Adrenal gland (tissue), 9 donors: ENCODE measurements at regions not wholly inside any gene's neighbourhood (a gene's known extent, or its start where the extent isn't known, plus 50 kb on each side); places are given as distances from the start of the nearest gene placed in this dataset.
"Not testable (repeated sequence)": the region's sequence is repeated elsewhere in the genome, so short reads cannot be mapped to it uniquely, and the experiment has no call there.

Experiments
- DNase-seq, 7 donors: peaks; one replicate each; pipeline ENCODE4 v3.0.0-alpha.2; 2019 to 2020
- H3K27ac ChIP-seq, 5 donors: fragments of 200-600 bp; sonication (generic) in 4 of 5; 1 replicate in 3 of 5; 2 replicates in 2 of 5; pipeline versions ENCODE4 v1.5.1 to v1.8.0; 2016 to 2020; ENCODE audit warnings: mild to moderate bottlenecking in 1 of 5
- H3K27me3 ChIP-seq: fragments of 200-600 bp; 2 replicates; pipeline ENCODE4 v1.8.0; 2021
- H3K36me3 ChIP-seq, 2 donors: fragments of 200-600 bp; replicated peaks in 1 of 2; 1 replicate in 1 of 2; 2 replicates in 1 of 2; pipeline versions ENCODE4 v1.5.1 to v1.8.0; 2018 to 2022
- H3K4me1 ChIP-seq, 2 donors: fragments of 200-600 bp; replicated peaks in 1 of 2; 1 replicate in 1 of 2; 2 replicates in 1 of 2; pipeline versions ENCODE4 v1.5.1 to v1.8.0; 2018 to 2021
- H3K4me3 ChIP-seq, 4 donors: fragments of 200-600 bp; sonication (generic) in 3 of 4; one replicate each; pipeline ENCODE4 v1.5.1; 2016 to 2018
- H3K9me3 ChIP-seq, 3 donors: fragments of 200-600 bp; sonication (generic) in 1 of 3; replicated peaks in 1 of 3; 1 replicate in 2 of 3; 2 replicates in 1 of 3; pipeline versions ENCODE4 v1.5.1 to v1.8.0; 2016 to 2021
- CTCF ChIP-seq, 6 experiments: fragments of 450-650 bp in 4 of 6; fragments of 200-600 bp in 2 of 6; sonication (generic) in 1 of 6; IDR thresholded peaks; 1 replicate in 5 of 6; 2 replicates in 1 of 6; pipeline versions ENCODE4 v1.5.1 to v1.8.0; 2016 to 2021; ENCODE audit warnings: antibody characterized with exemption in 6 of 6, mild to moderate bottlenecking in 2 of 6, moderate library complexity in 1 of 6
- POLR2A ChIP-seq, 2 donors: fragments of 450-650 bp; IDR thresholded peaks; one replicate each; pipeline ENCODE4 v1.6.1; 2017; ENCODE audit warnings: antibody characterized with exemption in 2 of 2, mild to moderate bottlenecking in 2 of 2, moderate library complexity in 1 of 2
- WGBS, 4 donors: extraction: QIAGEN DNeasy Blood & Tissue Kit in 2 of 4; methylation state at CpG; one replicate each; pipeline versions ENCODE4 v1.1.5 to v1.1.7; 2013 to 2017; 5-methylcytosine and 5-hydroxymethylcytosine counted together
- intact Hi-C, 2 donors: fragments of 100-400 bp; cut with DNase I; formaldehyde crosslinking; loops; one replicate each; pipeline versions ENCODE4 v1.14.1 to v1.15.0; 2022 to 2023
- donor health status: healthy with polysubstance abuse.
- donor health status: Bipolar disorder and iron deficiency.
- donor health status: DM: yes; HTN: yes; CAD: no.
- donor health status: DM: no; HTN: no; CAD: no.
- donor health status: DM: no; HTN: no; CAD: no.

GRCh38 chr2:131801210-131801744, 273.6 kb downstream of the CCDC74A start:
- intact Hi-C loops = loop anchor here (5.0 to 10.0 kb wide), 2 partner anchors 116 to 119 kb away; no protein-coding TSS in a partner anchor
- Histone ChIP-seq H3K4me3 (no peak overlapping the region), H3K9me3 (no peaks in the 10 kb centered on the region), H3K27ac (no peak overlapping the region), H3K27me3 (no peaks in the 10 kb centered on the region), H3K36me3 (no peaks in the 10 kb centered on the region), H3K4me1 (peaks cover 3 to 13% of the 10 kb centered on the region in 2 donors)
- DNase-seq = no peak
- TF ChIP-seq POLR2A (IDR thresholded peaks at IDR 0.05) (no peak), CTCF (IDR thresholded peaks at IDR 0.05) (no peak)
- 53 to 70% (median 58%) methylated on average over 2 to 42 of the region's 42 CpGs for WGBS, 4 donors

GRCh38 chr2:131801745-131802350, 274.2 kb downstream of the CCDC74A start:
- not testable (repeated sequence) for H3K27me3 ChIP-seq, H3K36me3 ChIP-seq, H3K27ac ChIP-seq, H3K9me3 ChIP-seq
- DNase-seq = peak; percentile 59 to 79 (median 73)
- WGBS, 4 donors = 0 to 13% (median 2%) methylated on average over 4 to 41 of the region's 41 CpGs
- intact Hi-C loops = loop anchor here (5.0 to 10.0 kb wide), 2 partner anchors 117 to 120 kb away; no protein-coding TSS in a partner anchor
- peaks cover 3 to 13% of the 10 kb centered on the region in 2 donors for H3K4me1 ChIP-seq
- TF ChIP-seq CTCF (IDR thresholded peaks at IDR 0.05) = peak; percentile 20 to 89 (median 66)
- H3K4me3 ChIP-seq = peak overlapping the region in 2 of 4 donors; percentile 11 to 52

- H3K36me3 ChIP-seq, H3K9me3 ChIP-seq, H3K27me3 ChIP-seq, H3K27ac ChIP-seq: not testable (repeated sequence)
- peak in 5 of 7 donors; percentile 22 to 52 (median 39) for DNase-seq
- 7 to 37% (median 17%) methylated on average over 15 to 34 of the region's 34 CpGs for WGBS, 4 donors
- intact Hi-C loops = loop anchor here (5.0 to 10.0 kb wide), 2 partner anchors 118 to 120 kb away; no protein-coding TSS in a partner anchor
- Histone ChIP-seq H3K4me3 (peak overlapping the region in 2 of 4 donors; percentile 26 to 52), H3K4me1 (peaks cover 3 to 13% of the 10 kb centered on the region in 2 donors)
- TF ChIP-seq CTCF (IDR thresholded peaks at IDR 0.05) = peak in 1 of 6 experiments; percentile 2
Measured at GRCh38 chr2:131802351-131802836, 274.7 kb downstream of the CCDC74A start.

- H3K4me3 ChIP-seq, H3K9me3 ChIP-seq, H3K27me3 ChIP-seq, DNase-seq, H3K36me3 ChIP-seq, H3K27ac ChIP-seq: not testable (repeated sequence)
- 71 to 82% (median 77%) methylated on average over 5 of the region's 5 CpGs for WGBS, 4 donors
- intact Hi-C loops = loop anchor here (5.0 to 10.0 kb wide), 2 partner anchors 118 to 121 kb away; no protein-coding TSS in a partner anchor
- H3K4me1 ChIP-seq = peaks cover 3 to 13% of the 10 kb centered on the region in 2 donors
Measured at GRCh38 chr2:131803237-131803636, 275.5 kb downstream of the CCDC74A start.

GRCh38 chr2:131812605-131813004, 284.9 kb downstream of the CCDC74A start:
- H3K36me3 ChIP-seq, H3K27ac ChIP-seq, H3K4me3 ChIP-seq, intact Hi-C loops, H3K9me3 ChIP-seq, H3K27me3 ChIP-seq, DNase-seq, H3K4me1 ChIP-seq: not testable (repeated sequence)
- 47 to 56% (median 52%) methylated on average over 2 of the region's 2 CpGs for WGBS, 4 donors

GRCh38 chr2:131813378-131813777, 285.7 kb downstream of the CCDC74A start:
- H3K9me3 ChIP-seq, intact Hi-C loops, H3K4me3 ChIP-seq, DNase-seq, H3K27ac ChIP-seq, H3K4me1 ChIP-seq, H3K27me3 ChIP-seq, H3K36me3 ChIP-seq: not testable (repeated sequence)
- whole genome bisulfite sequencing, 4 donors = 92 to 95% (median 94%) methylated on average over 14 to 21 of the region's 21 CpGs

- H3K27me3 ChIP-seq, H3K9me3 ChIP-seq, H3K36me3 ChIP-seq, H3K27ac ChIP-seq, DNase-seq, H3K4me3 ChIP-seq, intact Hi-C loops, H3K4me1 ChIP-seq: not testable (repeated sequence)
- WGBS, 4 donors = 62 to 88% (median 73%) methylated on average over 2 to 4 of the region's 4 CpGs
Measured at GRCh38 chr2:131818267-131818973, 290.7 kb downstream of the CCDC74A start.
